Glomerular visceral epithelial cell (primary cell): ENCODE measurements at regions not wholly inside any gene's neighbourhood (a gene's known extent, or its start where the extent isn't known, plus 50 kb on each side); places are given as distances from the start of the nearest gene placed in this dataset.

Experiments used
- DNase-seq: peaks from one replicate; pipeline ENCODE4 v3.0.0-alpha.2; 2016; ENCODE audit errors: extremely low spot score

GRCh38 chr3:117610156-117610555 is 900.6 kb downstream of the TUSC7 start:
- no peak for DNase-seq

DNA sequence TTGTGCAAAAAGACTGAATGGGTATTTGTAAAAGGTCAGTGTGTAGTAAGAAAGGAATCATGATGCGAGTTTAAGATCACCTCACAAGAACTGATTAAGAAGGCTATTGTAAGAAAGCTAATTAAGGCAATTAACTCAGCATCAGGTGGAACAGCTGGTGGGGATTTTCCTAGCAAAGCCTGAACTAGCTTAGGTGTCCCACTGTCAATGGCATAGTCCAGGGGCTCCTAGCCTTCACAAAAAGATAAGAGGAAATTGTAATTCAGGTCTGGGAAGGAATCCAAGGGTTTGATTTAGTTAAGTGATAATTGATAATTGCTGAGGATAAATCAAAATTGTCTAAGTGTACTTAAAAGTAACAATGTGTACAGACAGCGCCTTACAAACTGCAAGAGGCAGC is 901.6 kb downstream of the TUSC7 start:
- DNase-seq = no peak

DNA sequence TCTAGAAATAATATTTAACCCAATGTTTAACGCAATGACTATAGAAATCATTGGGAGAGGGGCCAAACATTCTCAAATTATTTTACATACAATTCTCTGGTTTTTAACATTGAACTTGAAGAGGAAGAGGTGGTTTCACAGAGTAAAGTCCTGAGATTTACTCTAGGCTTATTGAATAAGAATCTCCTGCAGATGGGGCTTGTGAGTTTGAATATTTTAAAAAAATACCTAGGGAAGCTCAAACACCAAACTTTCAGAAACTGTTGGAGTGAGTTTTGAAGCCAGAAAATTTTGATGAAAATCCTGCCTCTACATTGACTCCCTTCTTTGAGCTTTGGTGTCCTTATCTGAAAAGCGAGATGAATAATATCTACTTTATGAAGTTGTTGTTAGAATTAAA is 906.6 kb downstream of the TUSC7 start:
- DNase-seq = no peak

DNA sequence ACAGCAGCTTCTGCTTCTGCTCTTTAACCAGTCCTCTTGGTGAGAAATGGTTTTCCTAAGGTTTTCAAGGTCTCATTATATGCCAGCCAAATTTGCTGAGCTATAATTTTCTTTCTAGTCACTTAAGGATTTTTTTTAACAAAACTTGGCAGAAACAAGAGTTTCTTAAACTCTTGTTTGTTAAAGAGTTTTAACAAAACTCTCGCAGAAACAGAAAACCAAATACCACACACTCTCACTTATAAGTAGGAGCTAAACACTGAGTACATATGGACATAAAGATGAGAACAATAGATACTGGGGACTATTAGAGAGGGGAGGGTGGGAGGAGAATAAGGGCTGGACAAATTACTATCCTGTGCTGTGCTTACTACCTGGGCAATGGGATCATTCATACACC is 908.3 kb downstream of the TUSC7 start:
- no peak for DNase-seq

DNA sequence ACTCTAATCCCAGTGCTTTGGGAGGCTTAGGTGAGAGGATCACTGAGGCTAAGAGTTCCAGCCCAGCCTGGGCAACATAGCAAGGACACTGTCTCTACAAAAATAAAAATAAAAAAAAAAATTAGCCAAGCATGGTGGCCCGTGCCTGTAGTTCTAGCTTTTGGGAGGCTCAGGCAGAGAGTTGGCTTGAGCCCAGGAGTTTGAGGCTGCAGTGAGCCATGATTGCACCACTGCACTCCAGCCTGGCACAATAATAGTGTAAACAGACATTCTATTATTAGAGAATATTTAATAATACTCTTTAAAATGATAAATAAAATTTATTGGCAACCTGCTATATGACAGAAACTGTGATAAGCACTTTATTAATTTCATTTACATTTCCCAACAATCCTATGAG is 908.9 kb downstream of the TUSC7 start:
- no peak for DNase-seq

- DNase-seq = no peak
Measured at GRCh38 chr3:117619805-117620204, 910.2 kb downstream of the TUSC7 start.

DNA sequence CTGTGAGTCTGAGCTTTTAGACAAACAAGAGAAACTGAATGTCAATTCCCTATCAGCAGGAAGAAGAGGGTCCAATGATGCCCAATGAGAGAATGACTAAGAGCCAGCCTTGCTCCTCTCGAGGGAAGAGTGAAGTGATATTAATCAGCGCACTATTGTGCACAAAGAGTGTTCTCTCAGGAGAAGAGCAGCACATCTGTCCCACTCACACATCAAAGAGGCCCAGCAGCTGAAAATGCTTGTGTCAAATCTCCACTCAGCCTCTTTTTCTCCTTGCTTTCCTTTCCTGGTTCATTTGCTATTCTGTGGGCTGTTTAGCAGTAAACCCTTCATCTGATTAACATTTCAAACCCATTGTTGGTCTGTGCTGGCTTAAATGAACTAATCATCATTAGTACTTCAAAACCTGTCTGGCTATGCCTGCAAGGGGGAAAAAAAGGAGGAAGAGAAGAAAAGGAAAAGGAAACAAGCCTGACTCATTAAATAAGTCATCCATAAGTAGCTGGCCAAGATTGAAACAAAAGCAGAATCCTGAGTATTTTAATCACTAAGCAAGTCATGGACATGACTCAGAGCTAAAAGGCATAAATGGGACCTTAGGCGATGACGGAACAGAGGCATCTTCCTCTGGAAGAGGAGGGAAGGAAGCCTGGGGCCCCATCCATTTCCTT is 912.7 kb downstream of the TUSC7 start:
- DNase-seq = peak; percentile 74

DNA sequence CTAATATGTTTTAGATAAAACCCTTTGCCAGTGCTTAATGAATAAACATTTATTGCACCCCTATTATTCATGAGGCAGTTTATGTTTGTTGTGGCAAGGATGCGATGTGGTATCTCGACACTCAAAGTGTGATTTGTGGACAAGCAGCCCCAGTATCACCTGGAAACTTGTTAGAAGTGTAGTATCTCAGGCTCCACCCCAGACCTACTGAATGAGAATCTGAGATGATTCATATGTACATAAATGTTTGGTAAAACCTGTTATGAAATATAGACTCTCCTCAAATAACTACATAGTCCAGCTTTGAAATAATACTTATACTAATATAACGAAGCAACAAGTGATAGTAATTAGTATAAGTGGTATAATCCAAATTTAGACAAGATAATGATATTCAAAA is 914.8 kb downstream of the TUSC7 start:
- no peak for DNase-seq

GRCh38 chr3:117625174-117625573 is 915.6 kb downstream of the TUSC7 start:
- no peak for DNase-seq

DNA sequence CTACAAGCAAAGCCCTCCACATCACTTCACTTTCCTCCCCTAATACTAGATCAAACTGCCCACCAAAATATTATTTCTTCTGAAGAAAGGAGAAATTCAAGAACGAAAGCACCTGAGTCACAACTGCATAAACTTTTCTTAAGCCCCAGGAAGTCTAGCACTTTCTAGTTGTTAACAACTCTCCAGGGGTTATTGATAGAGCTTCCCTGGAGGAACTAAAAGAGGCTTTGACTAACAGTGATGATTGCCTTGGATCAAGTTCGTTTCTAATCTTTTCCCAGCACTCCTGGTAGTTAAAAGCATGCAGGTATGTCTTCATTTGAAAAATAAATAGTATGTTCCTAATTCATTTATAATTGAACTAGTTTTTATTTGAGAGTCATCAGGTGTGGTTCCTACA is 917.0 kb downstream of the TUSC7 start:
- no peak for DNase-seq

DNA sequence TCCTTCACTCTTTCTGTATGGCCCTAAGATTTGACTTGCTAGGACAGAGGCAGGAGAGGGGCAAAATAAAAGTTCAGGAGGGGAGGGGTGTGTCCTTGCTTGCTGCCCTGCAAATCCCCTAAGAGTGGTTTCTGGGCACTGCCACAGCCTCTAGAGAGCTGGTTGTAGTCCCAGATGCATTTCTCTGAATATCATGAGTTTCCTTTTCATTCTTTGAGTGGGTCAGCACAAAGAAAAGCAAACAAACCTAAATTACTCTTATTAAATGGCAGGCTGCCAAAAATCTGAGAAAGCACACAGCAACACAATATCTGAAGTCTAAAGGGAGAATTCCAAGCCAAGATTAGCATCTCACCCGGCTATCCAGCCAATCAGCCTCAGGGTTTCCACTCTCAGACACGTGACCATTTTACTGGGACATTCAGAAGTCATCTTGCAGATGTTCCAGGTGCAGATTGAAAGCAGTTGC is 919.3 kb downstream of the TUSC7 start:
- peak; percentile 20 for DNase-seq

DNA sequence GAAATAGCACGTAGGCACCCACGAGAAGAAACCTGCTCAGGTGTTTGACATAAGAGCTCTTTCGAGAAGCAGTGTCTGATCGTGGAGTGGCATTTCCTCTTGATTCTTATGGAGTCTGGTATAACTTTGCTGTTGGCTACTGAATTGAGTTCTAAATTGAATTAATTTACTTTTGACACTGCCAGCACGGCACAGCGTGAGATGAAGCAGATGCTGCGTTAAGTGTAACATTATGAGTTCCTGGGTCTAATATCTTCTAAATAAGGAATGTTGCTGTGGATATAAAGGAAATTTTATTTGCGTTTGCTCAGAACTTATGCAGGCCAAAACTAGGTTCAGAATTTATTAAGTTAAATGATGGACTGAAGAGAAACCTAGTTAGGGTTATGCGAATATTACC is 919.9 kb downstream of the TUSC7 start:
- DNase-seq = no peak

DNA sequence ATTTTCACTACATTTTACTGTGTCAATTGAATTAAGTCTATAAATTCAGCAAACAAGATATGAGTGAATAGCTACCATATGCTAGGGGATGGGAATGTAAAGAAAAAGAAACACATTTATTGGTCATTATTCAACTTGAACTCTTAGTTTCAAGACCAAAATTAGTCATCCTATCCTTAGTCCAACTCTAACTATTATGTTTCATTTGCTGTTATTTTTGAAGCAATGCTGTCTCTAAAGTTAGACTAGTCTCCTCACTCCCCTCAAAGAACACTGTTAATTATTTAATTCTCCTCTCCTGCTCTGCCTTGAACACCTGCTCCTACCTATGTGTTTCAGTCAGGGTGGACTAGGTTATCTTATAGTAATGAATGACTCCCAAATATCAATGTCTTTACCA is 920.9 kb downstream of the TUSC7 start:
- no peak for DNase-seq

DNA sequence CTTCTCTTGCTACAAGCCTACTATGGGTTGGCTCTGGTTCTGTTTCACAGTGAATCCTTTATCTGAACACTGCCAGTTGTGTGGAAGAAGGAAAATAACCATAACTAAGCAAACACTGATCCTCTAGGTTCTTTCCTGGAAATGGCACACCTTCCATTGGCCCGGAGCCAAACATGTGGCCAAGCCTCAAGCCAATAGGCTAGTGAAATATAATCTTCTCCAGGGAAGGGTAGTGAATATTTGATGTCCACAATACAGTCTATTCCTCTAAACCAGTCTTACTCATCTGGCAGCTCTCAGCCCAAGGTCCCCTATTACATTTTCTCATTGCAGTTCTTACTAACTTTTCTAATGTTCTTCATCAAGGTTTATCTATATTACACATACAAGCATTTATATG is 921.3 kb downstream of the TUSC7 start:
- no peak for DNase-seq

GRCh38 chr3:117631781-117632180 is 922.2 kb downstream of the TUSC7 start:
- no peak for DNase-seq

DNA sequence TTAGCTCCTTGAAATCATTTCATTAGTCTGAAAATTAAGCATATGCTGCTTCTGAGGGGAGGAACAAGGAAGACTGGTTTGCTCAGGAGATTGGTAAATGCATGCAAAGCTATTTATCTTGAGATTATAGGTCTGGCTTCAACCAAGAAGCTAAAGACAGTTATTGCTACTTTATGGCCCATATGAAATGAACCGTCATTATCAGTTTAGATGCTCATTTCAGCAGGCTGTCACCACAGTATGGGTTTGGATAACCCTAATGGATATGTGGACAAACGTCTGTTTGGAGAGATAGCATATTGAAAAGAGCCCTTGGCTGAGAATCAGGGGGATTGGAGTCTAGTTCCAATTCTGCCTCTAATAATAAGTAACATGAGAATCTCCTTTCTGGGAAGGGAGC is 922.6 kb downstream of the TUSC7 start:
- DNase-seq = no peak

- DNase-seq = no peak
Measured at GRCh38 chr3:117633207-117633606, 923.6 kb downstream of the TUSC7 start.

DNA sequence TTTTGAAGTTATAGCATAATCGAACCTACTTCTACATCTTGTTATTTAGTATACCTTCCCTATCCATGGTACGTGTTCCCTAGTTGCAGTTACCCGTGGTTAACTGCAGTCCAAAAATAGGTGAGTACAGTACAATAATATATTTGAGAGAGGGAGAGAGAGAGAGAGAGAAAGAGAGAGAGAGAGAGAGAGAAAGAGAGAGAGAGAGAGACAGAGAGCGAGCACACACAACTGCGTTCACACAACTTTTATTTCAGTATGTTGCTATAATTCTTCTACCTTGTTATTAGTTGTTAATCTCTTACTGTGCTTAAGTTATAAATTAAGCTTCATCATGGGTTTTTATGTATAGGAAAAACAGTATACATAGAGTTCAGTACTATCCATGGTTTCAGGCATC is 928.1 kb downstream of the TUSC7 start:
- no peak for DNase-seq

DNA sequence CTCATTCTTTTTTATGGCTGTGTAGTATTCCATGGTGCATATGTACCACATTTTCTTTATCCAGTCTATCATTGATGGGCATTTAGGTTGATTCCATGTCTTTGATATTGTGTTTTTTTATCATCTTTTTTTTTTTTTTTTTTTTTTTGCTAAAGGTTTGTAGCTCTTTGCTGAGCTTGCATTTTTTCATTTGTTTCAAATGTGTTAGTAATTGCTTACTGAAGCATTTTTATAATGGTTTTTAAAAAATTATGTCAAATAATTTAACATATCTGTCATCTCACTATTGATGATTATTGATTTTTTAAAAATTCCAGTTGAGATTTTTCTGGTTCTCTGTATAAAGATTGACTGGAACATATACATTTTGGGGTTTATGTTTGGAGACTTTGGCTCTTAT is 934.6 kb downstream of the TUSC7 start:
- DNase-seq = no peak

GRCh38 chr3:117645561-117646242 is 936.1 kb downstream of the TUSC7 start:
- DNase-seq = no peak

- DNase-seq = no peak
Measured at GRCh38 chr3:117647435-117647834, 937.9 kb downstream of the TUSC7 start.

DNA sequence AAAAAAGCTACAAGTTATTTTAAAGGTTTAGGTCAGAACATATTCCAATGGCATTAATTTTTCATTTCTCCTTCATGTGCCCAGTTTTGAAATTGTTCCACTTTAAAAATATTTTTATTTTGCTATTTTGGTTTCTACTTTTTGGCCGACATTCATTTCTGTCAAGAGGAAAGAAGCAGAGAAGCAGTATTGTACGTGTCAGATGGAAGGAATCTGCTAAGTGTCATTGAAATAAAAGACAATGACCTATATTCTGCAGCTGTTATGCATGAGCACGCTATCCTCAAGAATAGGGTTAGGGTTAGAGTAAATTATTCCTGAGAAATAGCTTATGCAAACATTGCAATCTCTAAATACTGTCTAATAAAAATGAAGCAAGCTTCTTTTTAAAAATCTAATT is 941.7 kb downstream of the TUSC7 start:
- no peak for DNase-seq

DNA sequence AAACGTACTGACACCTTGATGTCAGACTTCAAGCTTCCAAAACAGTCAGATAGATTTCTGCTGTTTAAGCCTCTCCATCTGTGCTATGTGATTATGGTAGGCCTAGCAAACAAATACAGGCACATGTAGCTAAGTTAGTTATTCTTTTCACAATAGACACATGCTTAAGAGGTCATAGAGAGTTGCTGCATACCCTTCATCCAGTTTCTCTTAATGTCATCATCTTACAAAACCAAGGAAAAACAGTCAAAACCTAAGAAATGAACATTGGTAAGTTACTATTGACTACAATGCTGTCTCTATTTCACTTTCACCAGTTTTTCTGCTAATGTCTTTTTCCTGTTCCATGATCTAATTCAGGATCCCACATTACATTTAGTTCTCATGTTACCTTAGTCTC is 946.8 kb downstream of the TUSC7 start:
- no peak for DNase-seq

DNA sequence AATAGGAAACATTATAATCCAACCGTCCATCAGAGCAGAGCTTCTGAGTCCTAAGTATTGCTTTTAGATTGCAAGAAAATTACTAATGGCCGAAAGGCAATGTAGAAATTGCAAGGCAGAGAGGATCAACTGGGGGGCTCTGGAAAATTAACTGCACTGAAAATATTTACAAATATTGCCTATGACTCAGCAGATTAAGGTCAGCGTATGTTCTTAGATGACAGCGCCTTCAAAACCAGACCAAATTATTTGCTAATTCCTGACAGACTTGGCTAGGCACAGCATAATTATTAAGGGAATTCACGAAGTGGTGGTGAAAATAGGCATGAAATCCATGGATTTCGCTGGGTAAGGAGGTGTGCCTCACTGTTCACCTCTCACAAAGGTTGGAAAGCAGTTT is 947.7 kb downstream of the TUSC7 start:
- DNase-seq = no peak
